Prostate gland (tissue), 2 donors: ENCODE measurements at regions not wholly inside any gene's neighbourhood (a gene's known extent, or its start where the extent isn't known, plus 50 kb on each side); places are given as distances from the start of the nearest gene placed in this dataset.

Experiments
- DNase-seq: peaks from one replicate; pipeline ENCODE4 v3.0.0-alpha.2; 2019; ENCODE audit warnings: low spot score
- H3K27ac ChIP-seq, 2 donors: fragments of 200-600 bp; sonication (generic); 2 replicates each; pipeline ENCODE4 v1.5.1; 2017 to 2019
- H3K27me3 ChIP-seq: fragments of 200-600 bp; sonication (generic); replicated peaks from 2 replicates; pipeline ENCODE4 v1.5.1; 2019; ENCODE audit not compliant: insufficient read depth
- H3K36me3 ChIP-seq, 2 donors: fragments of 200-600 bp; sonication (generic); 1 replicate in 1 of 2; 2 replicates in 1 of 2; pipeline versions ENCODE4 v1.5.1 to v1.8.1; 2017 to 2019
- H3K4me1 ChIP-seq: fragments of 200-600 bp; sonication (generic); replicated peaks from 2 replicates; pipeline ENCODE4 v1.5.1; 2019
- H3K4me3 ChIP-seq, 2 donors: fragments of 200-600 bp; sonication (generic); 2 replicates each; pipeline ENCODE4 v1.5.1; 2017 to 2019
- H3K9me3 ChIP-seq: fragments of 200-600 bp; sonication (generic); 2 replicates; pipeline ENCODE4 v1.5.1; 2017
- POLR2A ChIP-seq: fragments of 450-650 bp; IDR thresholded peaks from one replicate; pipeline ENCODE4 v1.6.1; 2016; ENCODE audit warnings: antibody characterized with exemption, mild to moderate bottlenecking
- POLR2AphosphoS5 ChIP-seq: sonication (generic); formaldehyde crosslinking; IDR thresholded peaks from one replicate; pipeline ENCODE4 v1.6.1; 2017; ENCODE audit warnings: antibody characterized with exemption
- WGBS: methylation state at CpG from one replicate; pipeline ENCODE4 v1.1.5; 2018; 5-methylcytosine and 5-hydroxymethylcytosine counted together
- intact Hi-C: fragments of 100-400 bp; cut with DNase I; formaldehyde crosslinking; loops from one replicate; pipeline ENCODE4 v1.14.2; 2022
- TF ChIP-seq, protein P1 (sequence below), 4 experiments: fragments of 200-600 bp in 2 of 4; fragments of 450-650 bp in 2 of 4; sonication (generic) in 2 of 4; IDR thresholded peaks; 1 replicate in 3 of 4; 2 replicates in 1 of 4; pipeline ENCODE4 v1.5.1; 2016 to 2019; ENCODE audit warnings: antibody characterized with exemption in 4 of 4, mild to moderate bottlenecking in 2 of 4, moderate library complexity in 2 of 4

GRCh38 chr2:14459786-14460325, 172.7 kb upstream of the LRATD1 start:
- H3K27ac ChIP-seq: no peak overlapping the region
- peaks cover 5% of the 10 kb centered on the region for H3K4me1 ChIP-seq
- no peak overlapping the region for H3K4me3 ChIP-seq
- no peaks in the 10 kb centered on the region for H3K27me3 ChIP-seq
- 93% methylated on average over 1 of the region's 1 CpG for WGBS
- DNase-seq: no peak
- no peaks in the 10 kb centered on the region for H3K9me3 ChIP-seq
- intact Hi-C loops: no loop called here
- H3K36me3 ChIP-seq: no peaks in the 10 kb centered on the region
- TF ChIP-seq POLR2AphosphoS5 (no peak), POLR2A (no peak)
- TF ChIP-seq, protein P1, sequence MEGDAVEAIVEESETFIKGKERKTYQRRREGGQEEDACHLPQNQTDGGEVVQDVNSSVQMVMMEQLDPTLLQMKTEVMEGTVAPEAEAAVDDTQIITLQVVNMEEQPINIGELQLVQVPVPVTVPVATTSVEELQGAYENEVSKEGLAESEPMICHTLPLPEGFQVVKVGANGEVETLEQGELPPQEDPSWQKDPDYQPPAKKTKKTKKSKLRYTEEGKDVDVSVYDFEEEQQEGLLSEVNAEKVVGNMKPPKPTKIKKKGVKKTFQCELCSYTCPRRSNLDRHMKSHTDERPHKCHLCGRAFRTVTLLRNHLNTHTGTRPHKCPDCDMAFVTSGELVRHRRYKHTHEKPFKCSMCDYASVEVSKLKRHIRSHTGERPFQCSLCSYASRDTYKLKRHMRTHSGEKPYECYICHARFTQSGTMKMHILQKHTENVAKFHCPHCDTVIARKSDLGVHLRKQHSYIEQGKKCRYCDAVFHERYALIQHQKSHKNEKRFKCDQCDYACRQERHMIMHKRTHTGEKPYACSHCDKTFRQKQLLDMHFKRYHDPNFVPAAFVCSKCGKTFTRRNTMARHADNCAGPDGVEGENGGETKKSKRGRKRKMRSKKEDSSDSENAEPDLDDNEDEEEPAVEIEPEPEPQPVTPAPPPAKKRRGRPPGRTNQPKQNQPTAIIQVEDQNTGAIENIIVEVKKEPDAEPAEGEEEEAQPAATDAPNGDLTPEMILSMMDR (IDR thresholded peaks at IDR 0.05): no peak

GRCh38 chr2:14475994-14476393, 156.5 kb upstream of the LRATD1 start:
- Histone ChIP-seq H3K9me3 (no peaks in the 10 kb centered on the region), H3K27me3 (no peaks in the 10 kb centered on the region), H3K4me3 (no peak overlapping the region), H3K36me3 (no peaks in the 10 kb centered on the region), H3K4me1 (no peaks in the 10 kb centered on the region), H3K27ac (no peak overlapping the region)
- no peak for DNase-seq
- no peak for TF ChIP-seq POLR2AphosphoS5
- TF ChIP-seq POLR2A: no peak
- TF ChIP-seq, protein P1 (IDR thresholded peaks at IDR 0.05): no peak
- intact Hi-C loops: no loop called here
- WGBS: 78% methylated on average over 5 of the region's 5 CpGs

- Histone ChIP-seq H3K9me3 (no peaks in the 10 kb centered on the region), H3K4me3 (no peak overlapping the region), H3K4me1 (no peaks in the 10 kb centered on the region), H3K36me3 (no peaks in the 10 kb centered on the region), H3K27ac (no peak overlapping the region), H3K27me3 (no peaks in the 10 kb centered on the region)
- DNase-seq: no peak
- 86% methylated on average over 2 of the region's 2 CpGs for WGBS
- no peak for TF ChIP-seq POLR2AphosphoS5
- intact Hi-C loops: no loop called here
Observed at GRCh38 chr2:14479486-14479885, 153.0 kb upstream of the LRATD1 start.

DNA sequence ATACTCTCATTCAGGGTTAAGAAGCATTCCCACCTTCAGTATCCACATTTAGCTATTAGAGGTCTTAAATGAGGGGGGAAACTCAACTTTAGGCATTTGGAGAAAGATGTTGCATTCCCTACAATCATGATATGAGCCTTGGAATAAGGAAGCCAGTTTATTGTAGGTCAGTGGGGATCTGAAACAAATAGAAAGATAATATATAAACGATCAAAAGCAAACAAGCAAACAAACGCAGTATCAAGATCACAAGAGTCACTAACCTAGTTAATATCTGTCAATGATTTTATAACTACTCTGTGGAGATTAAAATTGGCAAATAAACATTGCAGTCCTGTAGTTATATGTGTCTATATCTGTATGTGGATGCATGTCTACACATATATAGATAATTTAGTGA, 152.4 kb upstream of the LRATD1 start:
- intact Hi-C loops: no loop called here
- H3K36me3 ChIP-seq: no peaks in the 10 kb centered on the region
- 44% methylated on average over 2 of the region's 2 CpGs for WGBS
- H3K27ac ChIP-seq: no peak overlapping the region
- no peaks in the 10 kb centered on the region for H3K27me3 ChIP-seq
- no peaks in the 10 kb centered on the region for H3K4me1 ChIP-seq
- no peak for DNase-seq
- H3K4me3 ChIP-seq: no peak overlapping the region
- TF ChIP-seq, protein P1 (IDR thresholded peaks at IDR 0.05): no peak
- TF ChIP-seq POLR2AphosphoS5: no peak
- no peaks in the 10 kb centered on the region for H3K9me3 ChIP-seq

- intact Hi-C loops: no loop called here
- H3K36me3 ChIP-seq: no peaks in the 10 kb centered on the region
- no peaks in the 10 kb centered on the region for H3K9me3 ChIP-seq
Observed at GRCh38 chr2:14480906-14481305, 151.6 kb upstream of the LRATD1 start.

More at GRCh38 chr2:14480906-14481305, 151.6 kb upstream of the LRATD1 start:
- TF ChIP-seq, protein P1 (IDR thresholded peaks at IDR 0.05): peak in 1 of 4 experiments; percentile 5
- no peak for TF ChIP-seq POLR2A
- no peak overlapping the region for H3K4me3 ChIP-seq
- no peak for DNase-seq
- H3K4me1 ChIP-seq: no peaks in the 10 kb centered on the region
- H3K27ac ChIP-seq: no peak overlapping the region
- no peaks in the 10 kb centered on the region for H3K27me3 ChIP-seq
- 44% methylated on average over 1 of the region's 1 CpG for WGBS
